ENCODE measurements at regions not wholly inside any gene's neighbourhood (a gene's known extent, or its start where the extent isn't known, plus 50 kb on each side); places are given as distances from the start of the nearest gene placed in this dataset.

- Histone ChIP-seq H3K27ac (no peak overlapping the region), H3K4me2 (no peak overlapping the region), H3K4me1 (no peaks in the 10 kb centered on the region), H3K9me3 (no peaks in the 10 kb centered on the region), H3K4me3 (no peak overlapping the region)
- FAIRE-seq (no peak), ATAC-seq (no peak), DNase-seq (ENCODE audit: low read depth in 1 of 2, low spot score in 1 of 2) (no peak)
- ChIA-PET POLR2A (no interaction called here), CTCF (interaction anchor here (1.2 kb wide), 1 partner anchor 133 kb away, joined by 3 read pairs; no protein-coding TSS in a partner anchor)
- TF ChIP-seq JUNB (IDR thresholded peaks at IDR 0.05) (no peak), EP300 (IDR thresholded peaks at IDR 0.05) (no peak), FOXS1 (CRISPR knock-in tag; IDR thresholded peaks at IDR 0.05) (no peak), HOXB13 (CRISPR knock-in tag; IDR thresholded peaks at IDR 0.05; ENCODE audit: low read depth) (no peak), RARB (CRISPR knock-in tag; IDR thresholded peaks at IDR 0.05) (no peak), ZC3H11A (IDR thresholded peaks at IDR 0.05) (no peak), CBX8 (IDR thresholded peaks at IDR 0.05) (no peak), MAZ (IDR thresholded peaks at IDR 0.05; ENCODE audit: borderline replicate concordance, low read depth, low read length) (no peak), RCOR1 (IDR thresholded peaks at IDR 0.05; ENCODE audit: low read depth, low read length) (no peak), PBX3 (IDR thresholded peaks at IDR 0.05) (no peak)
- 48% methylated on average over 9 of the region's 9 CpGs for WGBS (ENCODE audit: missing lambda C conversion rate)
Observed at GRCh38 chr3:18027161-18027939, 284.9 kb upstream of the TBC1D5 start.

- no peak overlapping the region for H3K4me3 ChIP-seq
- no peak for TF ChIP-seq CEBPB (IDR thresholded peaks at IDR 0.05)
- no peak for TF ChIP-seq NR3C1 (IDR thresholded peaks at IDR 0.05)
- TF ChIP-seq CBX2 (IDR thresholded peaks at IDR 0.05; ENCODE audit: borderline replicate concordance, low read depth) = no peak
- TF ChIP-seq CTCF (IDR thresholded peaks at IDR 0.05) = no peak
- no peak for TF ChIP-seq GATA3 (IDR thresholded peaks at IDR 0.05; ENCODE audit: borderline replicate concordance)
- TF ChIP-seq SMC3 (IDR thresholded peaks at IDR 0.05) = no peak
- no peak for TF ChIP-seq JUNB (IDR thresholded peaks at IDR 0.05)
- TF ChIP-seq HEYL (CRISPR knock-in tag; IDR thresholded peaks at IDR 0.05) = no peak
- no peak for TF ChIP-seq BHLHE40 (IDR thresholded peaks at IDR 0.05; ENCODE audit: low read depth, low read length)
- WGBS (ENCODE audit: missing lambda C conversion rate) = 9% methylated on average over 3 of the region's 3 CpGs
- no peak for ATAC-seq
- H3K9me3 ChIP-seq = no peaks in the 10 kb centered on the region
- no peak for FAIRE-seq
- H3K4me2 ChIP-seq = no peak overlapping the region
- no peak for DNase-seq (ENCODE audit: low read depth in 1 of 2, low spot score in 1 of 2)
- ChIA-PET CTCF (no interaction called here), POLR2A (no interaction called here)
- H3K4me1 ChIP-seq = no peaks in the 10 kb centered on the region
- H3K27ac ChIP-seq = no peak overlapping the region
Observed at GRCh38 chr3:18024715-18025114, 282.3 kb upstream of the TBC1D5 start.

GRCh38 chr3:18019161-18019495 is 276.7 kb upstream of the TBC1D5 start:
- H3K27ac ChIP-seq = no peak overlapping the region
- ChIA-PET CTCF (no interaction called here), POLR2A (no interaction called here)
- no peak overlapping the region for H3K4me2 ChIP-seq
- H3K4me3 ChIP-seq = no peak overlapping the region
- no peak for ATAC-seq
- H3K4me1 ChIP-seq = no peaks in the 10 kb centered on the region
- 42% methylated on average over 4 of the region's 4 CpGs for WGBS (ENCODE audit: missing lambda C conversion rate)
- H3K9me3 ChIP-seq = no peaks in the 10 kb centered on the region
- DNase-seq (ENCODE audit: low read depth in 1 of 2, low spot score in 1 of 2) = no peak
- FAIRE-seq = no peak
- TF ChIP-seq KDM1A (IDR thresholded peaks at IDR 0.05; ENCODE audit: low read depth) = no peak
- no peak for TF ChIP-seq TP53 (CRISPR knock-in tag; IDR thresholded peaks at IDR 0.05)
- TF ChIP-seq NR3C1 (IDR thresholded peaks at IDR 0.05) = no peak
- no peak for TF ChIP-seq CHD4 (IDR thresholded peaks at IDR 0.05; ENCODE audit: borderline replicate concordance)
- no peak for TF ChIP-seq GATA3 (IDR thresholded peaks at IDR 0.05; ENCODE audit: borderline replicate concordance)
- no peak for TF ChIP-seq POLR2A (IDR thresholded peaks at IDR 0.05; ENCODE audit: low read length)
- no peak for TF ChIP-seq FOSB (CRISPR knock-in tag; IDR thresholded peaks at IDR 0.05)
- TF ChIP-seq ZFP36 (IDR thresholded peaks at IDR 0.05; ENCODE audit: borderline replicate concordance, partially characterized antibody) = no peak
- TF ChIP-seq RFX5 (IDR thresholded peaks at IDR 0.05) = no peak
- no peak for TF ChIP-seq HMGXB4 (CRISPR knock-in tag; IDR thresholded peaks at IDR 0.05; ENCODE audit: borderline replicate concordance)
- TF ChIP-seq EHF (CRISPR knock-in tag; IDR thresholded peaks at IDR 0.05) = no peak
- no peak for TF ChIP-seq HOXB5 (CRISPR knock-in tag; IDR thresholded peaks at IDR 0.05)
- TF ChIP-seq MAX (IDR thresholded peaks at IDR 0.05) = no peak
- TF ChIP-seq HOXA7 (CRISPR knock-in tag; IDR thresholded peaks at IDR 0.05) = no peak
- no peak for TF ChIP-seq E2F6 (IDR thresholded peaks at IDR 0.05; ENCODE audit: borderline replicate concordance, low read depth)
- no peak for TF ChIP-seq FOXS1 (CRISPR knock-in tag; IDR thresholded peaks at IDR 0.05)
- no peak for TF ChIP-seq USF2 (IDR thresholded peaks at IDR 0.05)

Data from A549 (cell line).